Epithelial cell of proximal tubule (primary cell): ENCODE measurements at regions not wholly inside any gene's neighbourhood (a gene's known extent, or its start where the extent isn't known, plus 50 kb on each side); places are given as distances from the start of the nearest gene placed in this dataset.

ENCODE experiments used
- DNase-seq: peaks from one replicate; pipeline ENCODE4 v3.0.0-alpha.2; 2011; ENCODE audit warnings: low read depth
- H3K4me3 ChIP-seq: 2 replicates; pipeline ENCODE4 v1.5.1; 2011; ENCODE audit warnings: low read depth, mild to moderate bottlenecking, low read length
- CTCF ChIP-seq: conservative IDR thresholded peaks from 2 replicates; pipeline ENCODE4 v1.5.1; 2012; ENCODE audit warnings: low read depth, mild to moderate bottlenecking, low read length

- no peak for DNase-seq
- no peak for TF ChIP-seq CTCF
- no peak overlapping the region for H3K4me3 ChIP-seq
Measured at GRCh38 chr2:83567551-83567950, 891.5 kb downstream of the SUCLG1 start.

GRCh38 chr2:83565626-83566025 is 893.5 kb downstream of the SUCLG1 start:
- no peak overlapping the region for H3K4me3 ChIP-seq
- no peak for TF ChIP-seq CTCF
- DNase-seq = no peak

- TF ChIP-seq CTCF = no peak
- H3K4me3 ChIP-seq = no peak overlapping the region
- DNase-seq = no peak
Measured at GRCh38 chr2:83565181-83565580, 893.9 kb downstream of the SUCLG1 start.

- TF ChIP-seq CTCF = no peak
- no peak overlapping the region for H3K4me3 ChIP-seq
- DNase-seq = no peak
Measured at GRCh38 chr2:83561592-83561991, 897.5 kb downstream of the SUCLG1 start.

- TF ChIP-seq CTCF = no peak
- DNase-seq = no peak
- no peak overlapping the region for H3K4me3 ChIP-seq
Measured at GRCh38 chr2:83536556-83536955, 922.5 kb downstream of the SUCLG1 start.

GRCh38 chr2:83534416-83534815 is 924.7 kb downstream of the SUCLG1 start:
- H3K4me3 ChIP-seq = no peak overlapping the region
- no peak for TF ChIP-seq CTCF
- no peak for DNase-seq

GRCh38 chr2:83531206-83531826 is 927.8 kb downstream of the SUCLG1 start:
- H3K4me3 ChIP-seq = no peak overlapping the region
- TF ChIP-seq CTCF = no peak
- DNase-seq = no peak
